GM23248 (cell line): ENCODE measurements at regions not wholly inside any gene's neighbourhood (a gene's known extent, or its start where the extent isn't known, plus 50 kb on each side); places are given as distances from the start of the nearest gene placed in this dataset.

Source experiments
- EZH2 ChIP-seq: fragments of 200-600 bp; sonication (generic); IDR thresholded peaks from 2 replicates; pipeline ENCODE4 v1.6.1; 2018; ENCODE audit warnings: antibody characterized with exemption, mild to moderate bottlenecking; ENCODE audit not compliant: insufficient read depth, poor library complexity, severe bottlenecking
- EZH2phosphoT487 ChIP-seq: fragments of 200-600 bp; sonication (generic); IDR thresholded peaks from 2 replicates; pipeline ENCODE4 v1.6.1; 2018; ENCODE audit warnings: antibody characterized with exemption, moderate library complexity, mild to moderate bottlenecking, low read depth; ENCODE audit not compliant: insufficient read depth

- TF ChIP-seq EZH2 (no peak), EZH2phosphoT487 (no peak)
Measured at GRCh38 chr10:124239134-124239533, 145.7 kb upstream of the CHST15 start.
